ENCODE measurements at regions not wholly inside any gene's neighbourhood (a gene's known extent, or its start where the extent isn't known, plus 50 kb on each side); places are given as distances from the start of the nearest gene placed in this dataset.

- TF ChIP-seq ERG (CRISPR knock-in tag; IDR thresholded peaks at IDR 0.05) (no peak), CBFB (CRISPR knock-in tag; IDR thresholded peaks at IDR 0.05; ENCODE audit: low read depth) (no peak), TCF7 (CRISPR knock-in tag; IDR thresholded peaks at IDR 0.05; ENCODE audit: low read depth) (no peak), NR1H2 (CRISPR knock-in tag; IDR thresholded peaks at IDR 0.05) (no peak), ETV6 (CRISPR knock-in tag; IDR thresholded peaks at IDR 0.05) (no peak), ZNF416 (CRISPR knock-in tag; IDR thresholded peaks at IDR 0.05) (no peak)
These were observed 183.0 kb downstream of the TSHZ3 start (continued) for GRCh38 chr19:31166206-31166605.

GRCh38 chr19:31164791-31165251 lies 184.4 kb downstream of the TSHZ3 start:
- CTCF ChIA-PET, result interaction anchor here (1.4 kb wide), 1 partner anchor 110 kb away, joined by 6 read pairs; no protein-coding TSS in a partner anchor
- H3K27me3 Mint-ChIP-seq (ENCODE audit: low read depth), result no peaks in the 10 kb centered on the region; the same call in 1 of the 2 replicates
- no peaks in the 10 kb centered on the region for H3K9me3 Mint-ChIP-seq
- no peak overlapping the region for H3K27ac Mint-ChIP-seq
- no peaks in the 10 kb centered on the region for H3K4me1 Mint-ChIP-seq
- H3K4me3 Mint-ChIP-seq, result no peak overlapping the region
- POLR2A ChIA-PET, result no interaction called here
- TF ChIP-seq OVOL2 (CRISPR knock-in tag; IDR thresholded peaks at IDR 0.05; ENCODE audit: borderline replicate concordance) (no peak), AR (CRISPR knock-in tag; IDR thresholded peaks at IDR 0.05) (no peak), ARID4B (CRISPR knock-in tag; IDR thresholded peaks at IDR 0.05; ENCODE audit: borderline replicate concordance) (no peak), ZSCAN18 (CRISPR knock-in tag; IDR thresholded peaks at IDR 0.05) (no peak), TEAD4 (CRISPR knock-in tag; IDR thresholded peaks at IDR 0.05) (no peak), NR3C1 (CRISPR knock-in tag; conservative IDR thresholded peaks at IDR 0.05; ENCODE audit: low read depth) (no peak), NR2C2 (CRISPR knock-in tag; IDR thresholded peaks at IDR 0.05) (no peak), ZNF671 (CRISPR knock-in tag; IDR thresholded peaks at IDR 0.05) (no peak), ZNF396 (CRISPR knock-in tag; IDR thresholded peaks at IDR 0.05; ENCODE audit: borderline replicate concordance) (no peak), CREM (CRISPR knock-in tag; IDR thresholded peaks at IDR 0.05) (no peak), HMGA2 (CRISPR knock-in tag; IDR thresholded peaks at IDR 0.05) (no peak)
- no peak for DNase-seq (ENCODE audit: low spot score)
- no peaks in the 10 kb centered on the region for H3K36me3 Mint-ChIP-seq
- no peak for ATAC-seq
